ENCODE measurements at regions not wholly inside any gene's neighbourhood (a gene's known extent, or its start where the extent isn't known, plus 50 kb on each side); places are given as distances from the start of the nearest gene placed in this dataset.
"Not testable (repeated sequence)": the region's sequence is repeated elsewhere in the genome, so short reads cannot be mapped to it uniquely, and the experiment has no call there.

GRCh38 chr2:215811409-215812345 is 201.7 kb downstream of the MREG start:
- DNase-seq (ENCODE audit: low read depth, low spot score): peak; percentile 11
- H3K4me3 ChIP-seq (ENCODE audit: low read length): no peak overlapping the region

DNA sequence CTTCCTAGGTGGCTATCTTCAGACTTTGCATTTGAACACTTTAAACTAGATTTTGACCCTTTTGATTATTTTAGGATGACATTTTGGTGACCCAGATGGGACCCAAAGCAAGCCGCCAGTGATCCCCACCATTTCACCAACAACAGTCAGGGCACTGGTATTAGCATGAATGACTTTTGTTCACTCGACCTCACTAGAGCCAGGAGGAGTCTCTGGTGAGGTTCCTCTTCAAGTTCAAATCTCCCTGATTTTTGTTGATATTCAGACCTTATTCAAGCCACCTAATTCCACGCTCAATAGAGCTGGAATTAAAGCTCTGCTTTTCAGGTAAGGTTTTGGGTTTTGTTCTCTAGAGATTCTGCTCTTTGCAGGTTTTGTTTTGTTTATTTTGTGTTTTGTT is 202.3 kb downstream of the MREG start:
- no peak overlapping the region for H3K4me3 ChIP-seq (ENCODE audit: low read length)
- DNase-seq (ENCODE audit: low read depth, low spot score): no peak

GRCh38 chr2:215808996-215809395 is 204.4 kb downstream of the MREG start:
- H3K4me3 ChIP-seq (ENCODE audit: low read length): no peak overlapping the region
- no peak for DNase-seq (ENCODE audit: low read depth, low spot score)

GRCh38 chr2:215808194-215808593 is 205.2 kb downstream of the MREG start:
- no peak overlapping the region for H3K4me3 ChIP-seq (ENCODE audit: low read length)
- no peak for DNase-seq (ENCODE audit: low read depth, low spot score)

DNA sequence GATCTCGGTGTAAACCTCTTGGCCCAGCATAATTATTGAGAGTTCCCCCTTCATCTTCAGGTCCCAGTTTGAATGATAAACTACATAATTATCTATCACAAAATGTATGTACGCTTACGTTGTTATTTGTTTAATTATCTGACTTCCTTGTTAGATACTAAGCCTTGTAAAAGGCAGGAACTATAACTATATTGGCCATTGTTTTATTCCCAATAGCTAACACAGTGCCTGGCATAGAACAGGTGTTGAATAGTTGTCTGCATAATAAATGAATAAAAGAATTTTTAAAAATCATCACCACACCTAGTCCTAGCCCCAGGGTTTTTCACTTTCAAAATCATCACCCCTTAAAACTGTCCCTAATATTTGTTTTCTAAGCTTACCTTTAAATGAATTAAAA is 207.9 kb downstream of the MREG start:
- no peak for DNase-seq (ENCODE audit: low read depth, low spot score)
- no peak overlapping the region for H3K4me3 ChIP-seq (ENCODE audit: low read length)

GRCh38 chr2:215803150-215803549 is 210.2 kb downstream of the MREG start:
- no peak for DNase-seq (ENCODE audit: low read depth, low spot score)
- no peak overlapping the region for H3K4me3 ChIP-seq (ENCODE audit: low read length)

GRCh38 chr2:215799194-215799593 is 214.2 kb downstream of the MREG start:
- no peak for DNase-seq (ENCODE audit: low read depth, low spot score)
- H3K4me3 ChIP-seq (ENCODE audit: low read length): no peak overlapping the region

DNA sequence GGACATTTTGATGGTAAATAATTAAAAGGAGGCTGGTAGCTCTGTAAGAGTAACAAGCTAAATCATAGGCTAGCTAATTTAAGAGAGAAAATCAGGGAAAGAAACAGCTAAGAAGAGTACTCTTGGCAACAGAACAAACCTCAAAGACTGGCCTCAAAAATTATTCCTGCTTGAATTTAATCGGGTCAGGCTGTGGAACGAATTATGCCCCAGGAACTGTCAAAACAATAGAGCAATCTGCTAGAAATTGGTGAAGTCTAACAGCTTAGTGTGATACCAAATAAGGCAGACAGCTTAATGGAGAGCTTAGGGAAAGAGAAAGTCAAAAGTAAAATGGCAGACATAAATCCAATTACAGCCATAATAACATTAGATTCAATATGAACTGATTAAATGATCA is 215.7 kb downstream of the MREG start:
- no peak for DNase-seq (ENCODE audit: low read depth, low spot score)
- no peak overlapping the region for H3K4me3 ChIP-seq (ENCODE audit: low read length)

DNA sequence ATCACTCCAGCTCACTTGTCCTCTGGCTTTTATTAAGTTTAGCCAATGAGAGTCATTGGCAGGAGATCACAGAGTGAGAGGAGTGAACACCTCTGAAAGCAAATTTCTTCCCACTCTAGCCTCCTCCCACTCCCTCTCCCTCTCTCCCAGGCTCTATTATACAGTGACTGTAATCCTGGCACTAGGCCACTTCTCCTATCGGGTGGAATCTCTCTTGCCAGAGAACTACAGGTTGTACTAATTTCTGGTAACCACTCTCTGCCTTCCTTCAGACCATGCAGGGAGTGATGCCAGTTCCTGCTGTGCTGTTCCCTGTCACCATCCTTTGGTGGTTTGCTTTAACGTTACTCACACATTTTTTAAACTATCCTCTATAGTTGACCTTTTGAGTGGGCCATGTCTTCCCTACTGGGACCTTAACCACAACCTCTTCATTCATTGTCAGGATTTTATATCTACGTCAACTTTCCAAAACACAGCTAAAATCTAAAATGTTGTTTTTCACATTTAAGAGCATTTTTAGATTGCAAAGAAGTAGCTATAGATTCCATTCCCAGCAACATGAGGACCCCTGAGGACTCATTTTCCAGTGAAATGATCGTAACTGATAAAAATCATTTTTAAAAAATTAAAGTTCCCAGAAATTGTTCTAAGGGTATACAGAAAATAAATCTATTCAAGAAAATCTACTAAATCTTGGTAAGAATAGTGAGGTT is 217.1 kb downstream of the MREG start:
- peak; percentile 7 for DNase-seq (ENCODE audit: low read depth, low spot score)
- H3K4me3 ChIP-seq (ENCODE audit: low read length): no peak overlapping the region

DNA sequence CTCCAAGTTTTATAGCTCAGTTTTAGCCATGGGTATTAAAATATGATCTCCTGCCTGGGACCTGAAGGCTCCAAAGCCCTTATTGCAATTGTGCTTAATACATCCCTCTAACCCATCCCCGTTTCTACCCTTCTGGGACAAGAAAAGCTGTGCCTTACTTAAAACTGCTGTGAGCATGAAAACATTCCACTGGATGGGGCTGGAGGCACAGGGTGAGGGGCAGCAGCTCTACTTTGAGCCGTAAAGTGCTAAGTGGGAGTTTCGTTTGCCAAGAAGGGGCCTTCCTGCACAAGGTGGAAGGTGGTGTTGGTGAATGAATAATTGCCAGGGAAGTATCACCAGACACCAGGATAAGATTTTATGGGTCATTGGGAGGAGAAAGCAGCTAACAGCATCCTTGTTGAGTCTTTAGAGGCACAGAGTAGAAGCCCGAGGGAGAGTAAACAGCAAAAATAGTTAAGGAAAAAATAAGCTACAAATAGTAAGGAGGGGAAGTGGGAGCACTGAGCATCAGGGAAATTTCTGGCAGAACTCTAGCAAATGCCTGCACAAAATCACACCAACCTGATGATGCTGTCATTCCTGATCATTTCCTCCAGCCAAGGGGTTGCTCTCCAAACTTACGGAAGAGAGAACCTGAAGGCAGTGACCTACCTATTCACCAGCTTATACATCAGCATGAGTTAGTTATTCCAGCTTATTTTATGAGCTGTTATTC is 218.4 kb downstream of the MREG start:
- no peak for DNase-seq (ENCODE audit: low read depth, low spot score)
- no peak overlapping the region for H3K4me3 ChIP-seq (ENCODE audit: low read length)

DNA sequence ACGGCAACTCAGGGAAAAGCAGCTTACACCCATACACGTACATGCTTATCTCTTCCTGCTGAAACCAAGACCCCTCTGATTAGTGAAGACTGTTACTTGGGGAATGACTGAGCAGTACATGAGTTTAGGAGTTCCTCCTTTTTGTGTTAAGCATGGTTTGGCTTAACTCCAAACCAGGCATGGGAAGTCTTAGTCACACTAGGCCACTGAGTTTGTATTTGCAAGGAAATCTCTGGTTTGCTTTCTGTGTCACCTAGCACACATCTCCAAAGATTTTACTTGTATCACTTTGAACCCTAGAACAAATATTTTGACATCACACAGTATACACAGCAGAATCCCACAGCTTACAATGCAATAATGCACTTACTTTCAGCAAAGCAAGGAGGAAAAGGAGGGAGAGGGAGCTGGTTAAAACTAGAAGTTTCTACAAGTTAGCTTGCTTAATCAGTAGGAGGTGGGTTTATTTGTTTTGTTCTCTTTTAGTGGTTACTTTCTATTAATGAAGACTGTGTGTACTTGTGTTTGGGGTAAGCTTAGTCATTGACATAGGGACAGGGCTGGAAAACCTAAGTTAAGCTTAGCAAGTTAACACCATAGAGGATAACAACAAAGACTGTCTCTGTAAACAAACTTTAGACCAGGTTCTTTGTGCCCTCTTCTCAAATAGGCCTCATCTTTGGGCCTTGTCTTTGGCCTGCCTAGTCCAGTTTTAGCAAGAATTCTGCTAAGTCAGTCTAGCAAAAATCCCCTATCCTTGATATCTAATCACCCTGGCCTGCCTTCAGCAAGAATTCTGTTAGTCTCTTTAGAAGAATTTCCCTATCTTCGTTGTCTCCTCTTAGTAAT is 219.4 kb downstream of the MREG start:
- H3K4me3 ChIP-seq (ENCODE audit: low read length): no peak overlapping the region
- no peak for DNase-seq (ENCODE audit: low read depth, low spot score)

DNA sequence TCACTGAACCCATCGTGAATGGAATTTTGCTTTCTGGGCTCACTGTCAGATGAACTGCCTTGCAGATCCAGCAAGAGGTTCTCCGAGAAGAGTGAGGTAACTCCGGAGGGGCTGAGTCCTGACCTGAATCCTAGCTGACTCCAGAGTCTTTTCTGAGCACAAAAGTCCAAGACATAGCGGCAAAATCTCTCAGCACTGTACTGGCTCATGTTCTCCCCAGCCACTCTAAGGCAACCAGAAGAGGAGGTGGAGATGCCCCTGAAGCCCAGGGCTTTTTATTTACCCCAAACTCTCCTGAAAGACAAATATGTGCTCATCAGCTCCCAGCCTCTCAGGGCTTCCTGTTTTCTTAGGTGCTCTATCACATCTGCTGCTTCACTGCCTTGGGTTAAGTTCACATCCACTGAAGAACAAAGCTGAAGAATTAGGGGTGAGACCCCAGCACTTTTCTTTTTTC is 221.8 kb downstream of the MREG start:
- DNase-seq (ENCODE audit: low read depth, low spot score): no peak
- no peak overlapping the region for H3K4me3 ChIP-seq (ENCODE audit: low read length)

GRCh38 chr2:215790523-215791421 is 222.6 kb downstream of the MREG start:
- DNase-seq (ENCODE audit: low read depth, low spot score): no peak
- no peak overlapping the region for H3K4me3 ChIP-seq (ENCODE audit: low read length)

DNA sequence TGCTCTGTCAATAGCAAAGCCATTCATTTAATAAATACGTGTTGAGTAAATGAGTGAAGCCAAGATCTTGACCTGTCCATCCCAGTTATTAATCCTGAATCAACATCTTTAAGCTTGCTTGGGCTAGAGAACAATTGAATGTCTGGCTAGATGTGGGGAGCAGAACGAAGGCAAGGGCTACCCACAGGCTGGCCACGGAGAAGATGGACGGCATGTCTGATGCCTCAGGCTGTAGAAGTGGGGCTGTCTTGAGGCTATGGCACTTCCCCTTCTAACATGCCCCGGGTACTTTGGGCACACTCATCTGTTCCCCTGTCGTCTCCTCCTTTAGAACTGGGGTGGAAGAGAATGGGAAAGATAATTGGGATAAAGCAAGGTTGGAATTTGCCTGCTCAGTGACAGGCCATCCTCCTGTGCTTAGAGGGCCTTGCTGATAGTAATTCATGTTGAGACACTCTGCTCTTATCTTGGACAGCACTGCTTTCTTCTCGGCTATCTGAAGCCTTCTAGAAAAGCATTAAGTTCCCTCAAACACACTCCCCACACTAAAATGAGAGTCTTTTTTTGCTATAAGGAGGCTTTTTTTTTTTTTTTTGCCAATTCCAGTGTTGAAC is 225.7 kb downstream of the MREG start:
- no peak for DNase-seq (ENCODE audit: low read depth, low spot score)
- no peak overlapping the region for H3K4me3 ChIP-seq (ENCODE audit: low read length)

DNA sequence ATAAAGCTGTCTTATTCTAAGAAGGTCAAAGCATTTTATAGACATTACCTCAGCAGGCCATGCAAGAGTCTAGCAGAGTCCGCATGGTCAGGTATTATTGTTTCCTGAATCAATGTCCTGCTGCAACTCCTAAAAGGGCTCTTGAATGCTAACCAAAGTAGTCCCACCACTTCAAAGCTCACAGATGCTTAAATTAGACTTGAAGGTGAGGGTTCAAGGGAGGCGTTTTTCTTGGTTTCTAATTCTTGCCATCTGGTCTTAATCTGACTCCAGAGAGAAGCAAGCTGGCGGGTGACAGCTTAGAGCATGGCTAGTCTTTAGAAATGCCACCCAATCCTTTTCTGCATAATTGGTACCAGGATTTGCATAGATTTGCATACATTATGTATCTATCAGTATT is 226.3 kb downstream of the MREG start:
- DNase-seq (ENCODE audit: low read depth, low spot score): no peak
- no peak overlapping the region for H3K4me3 ChIP-seq (ENCODE audit: low read length)

DNA sequence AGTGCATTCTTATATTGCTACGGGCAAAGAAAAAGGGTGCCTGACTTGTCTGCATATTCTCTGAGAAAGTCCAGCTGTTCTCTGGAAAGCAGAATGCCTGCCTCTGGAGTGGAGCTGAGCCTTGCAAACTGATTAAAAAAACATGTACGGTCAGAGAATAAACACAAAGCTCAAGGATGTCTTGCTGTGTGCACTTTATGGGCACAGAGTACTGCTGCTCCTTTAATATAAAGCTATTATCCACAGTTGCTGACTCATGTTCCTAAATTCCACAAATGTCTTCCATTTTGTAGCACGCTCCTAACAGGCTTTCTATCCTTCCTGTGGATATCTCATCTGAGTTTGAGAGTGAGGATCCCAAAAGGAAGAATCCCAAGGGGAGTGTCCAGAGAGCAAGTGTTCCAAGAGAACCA is 229.0 kb downstream of the MREG start:
- DNase-seq (ENCODE audit: low read depth, low spot score): no peak
- no peak overlapping the region for H3K4me3 ChIP-seq (ENCODE audit: low read length)

DNA sequence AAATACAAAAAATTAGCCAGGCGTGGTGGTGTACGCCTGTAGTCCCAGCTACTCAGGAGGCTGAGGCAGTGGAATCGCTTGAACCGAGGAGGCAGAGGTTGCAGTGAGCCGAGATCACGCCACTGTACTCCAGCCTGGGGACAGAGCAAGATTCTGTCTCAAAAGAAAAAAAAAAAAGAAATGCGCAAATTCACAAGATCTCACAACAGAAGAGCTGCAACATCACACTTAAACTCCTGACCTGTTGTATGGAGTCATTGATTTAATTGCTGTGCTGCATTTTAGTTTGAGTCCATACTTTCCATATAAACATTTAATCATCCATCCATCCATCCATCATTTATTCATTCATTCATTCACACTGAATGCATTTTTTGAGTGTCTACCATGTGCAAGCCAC is 229.7 kb downstream of the MREG start:
- not testable (repeated sequence) for DNase-seq (ENCODE audit: low read depth, low spot score); H3K4me3 ChIP-seq (ENCODE audit: low read length)

- DNase-seq (ENCODE audit: low read depth, low spot score): no peak
- H3K4me3 ChIP-seq (ENCODE audit: low read length): no peak overlapping the region
Observed at GRCh38 chr2:215782965-215783364, 230.4 kb downstream of the MREG start.

All from Jurkat, Clone E6-1 (cell line).